PC-9 (cell line): ENCODE measurements at regions not wholly inside any gene's neighbourhood (a gene's known extent, or its start where the extent isn't known, plus 50 kb on each side); places are given as distances from the start of the nearest gene placed in this dataset.

ENCODE experiments used
- BruUV-seq: library from RNA; stranded (reverse); fragments of 400-500 nt; replicated peaks from 2 replicates; lab custom pipeline; 2021; lab: Mats Ljungman, UMichigan
- CTCF ChIA-PET: fragments of 300-600 bp; sonication (Branson Sonifier 250); formaldehyde crosslinking; loops from one replicate; lab custom pipeline; 2022; ENCODE audit warnings: antibody characterized with exemption; lab: Charles Lee
- POLR2A ChIA-PET: fragments of 300-600 bp; sonication (Branson Sonifier 250); formaldehyde crosslinking; loops from one replicate; lab custom pipeline; 2022; ENCODE audit warnings: antibody characterized with exemption; ENCODE audit not compliant: unreplicated experiment; lab: Charles Lee
- DNase-seq, 2 experiments: peaks; one replicate each; pipeline versions ENCODE4 v3.0.0 to v3.0.0-alpha.2; 2015 to 2022; ENCODE audit warnings: mixed read lengths in 1 of 2
- H2AFZ ChIP-seq: fragments of 200-600 bp; sonication (generic); 2 replicates; pipeline ENCODE4 v1.8.1; 2017; ENCODE audit warnings: antibody characterized with exemption
- H3F3A ChIP-seq: fragments of 200-600 bp; sonication (generic); 2 replicates; pipeline ENCODE4 v1.8.1; 2017; ENCODE audit warnings: antibody characterized with exemption, mild to moderate bottlenecking, low read depth; ENCODE audit not compliant: insufficient read depth
- H3K27ac ChIP-seq: fragments of 200-600 bp; sonication (generic); 2 replicates; pipeline ENCODE4 v1.6.1; 2016; ENCODE audit warnings: mixed run types
- H3K27me3 ChIP-seq: fragments of 200-600 bp; sonication (generic); 2 replicates; pipeline ENCODE4 v1.6.1; 2016; ENCODE audit warnings: low read depth, mixed run types; ENCODE audit not compliant: insufficient read depth
- H3K36me3 ChIP-seq: fragments of 200-600 bp; sonication (generic); 2 replicates; pipeline ENCODE4 v1.6.1; 2016; ENCODE audit warnings: low read depth, mixed run types
- H3K4me1 ChIP-seq: fragments of 200-600 bp; sonication (generic); replicated peaks from 2 replicates; pipeline ENCODE4 v1.6.1; 2016; ENCODE audit warnings: mixed run types; ENCODE audit not compliant: insufficient read depth
- H3K4me2 ChIP-seq: fragments of 200-600 bp; sonication (generic); 2 replicates; pipeline ENCODE4 v1.6.1; 2017; ENCODE audit warnings: mixed run types
- H3K4me3 ChIP-seq: fragments of 200-600 bp; sonication (generic); 2 replicates; pipeline ENCODE4 v1.6.1; 2016; ENCODE audit warnings: mixed run types
- H3K79me2 ChIP-seq: fragments of 200-600 bp; sonication (generic); 2 replicates; pipeline ENCODE4 v1.6.1; 2017; ENCODE audit warnings: low read depth, mixed run types
- H3K9me2 ChIP-seq: fragments of 200-600 bp; sonication (generic); 2 replicates; pipeline ENCODE4 v1.8.1; 2017; ENCODE audit warnings: mild to moderate bottlenecking; ENCODE audit not compliant: insufficient read depth
- H3K9me3 ChIP-seq: fragments of 200-600 bp; sonication (generic); 2 replicates; pipeline ENCODE4 v1.8.1; 2016; ENCODE audit warnings: low read depth; ENCODE audit not compliant: insufficient read depth
- H4K20me1 ChIP-seq: fragments of 200-600 bp; sonication (generic); 2 replicates; pipeline ENCODE4 v1.8.1; 2017; ENCODE audit not compliant: insufficient read depth
- EZH2 ChIP-seq: fragments of 200-600 bp; sonication (generic); IDR thresholded peaks from 2 replicates; pipeline ENCODE4 v1.8.0; 2017; ENCODE audit warnings: antibody characterized with exemption, low read depth
- intact Hi-C: fragments of 100-400 bp; cut with micrococcal nuclease; formaldehyde crosslinking; loops from one replicate; pipeline ENCODE4 v1.10.0; 2022; ENCODE audit not compliant: unreplicated experiment
- TF ChIP-seq, protein P1 (sequence below): fragments of 200-600 bp; sonication (generic); conservative IDR thresholded peaks from 2 replicates; pipeline ENCODE4 v1.6.1; 2017; ENCODE audit warnings: mixed run types, antibody characterized with exemption, mild to moderate bottlenecking, moderate library complexity

GRCh38 chr1:80113168-80114038 is 1106.9 kb upstream of the ADGRL4 start:
- Histone ChIP-seq H3K9me2 (no peaks in the 10 kb centered on the region), H3K27ac (no peak overlapping the region), H3K9me3 (0 out of 2 replicates have a peak, but pooled peaks cover 4% of the 10 kb centered on the region), H3K4me1 (no peaks in the 10 kb centered on the region), H3K79me2 (no peaks in the 10 kb centered on the region), H3K4me2 (no peak overlapping the region), H3K36me3 (no peaks in the 10 kb centered on the region), H3K27me3 (no peaks in the 10 kb centered on the region), H2AFZ (no peak overlapping the region), H3F3A (no peaks in the 10 kb centered on the region), H3K4me3 (no peak overlapping the region), H4K20me1 (no peaks in the 10 kb centered on the region)
- TF ChIP-seq, protein P1, sequence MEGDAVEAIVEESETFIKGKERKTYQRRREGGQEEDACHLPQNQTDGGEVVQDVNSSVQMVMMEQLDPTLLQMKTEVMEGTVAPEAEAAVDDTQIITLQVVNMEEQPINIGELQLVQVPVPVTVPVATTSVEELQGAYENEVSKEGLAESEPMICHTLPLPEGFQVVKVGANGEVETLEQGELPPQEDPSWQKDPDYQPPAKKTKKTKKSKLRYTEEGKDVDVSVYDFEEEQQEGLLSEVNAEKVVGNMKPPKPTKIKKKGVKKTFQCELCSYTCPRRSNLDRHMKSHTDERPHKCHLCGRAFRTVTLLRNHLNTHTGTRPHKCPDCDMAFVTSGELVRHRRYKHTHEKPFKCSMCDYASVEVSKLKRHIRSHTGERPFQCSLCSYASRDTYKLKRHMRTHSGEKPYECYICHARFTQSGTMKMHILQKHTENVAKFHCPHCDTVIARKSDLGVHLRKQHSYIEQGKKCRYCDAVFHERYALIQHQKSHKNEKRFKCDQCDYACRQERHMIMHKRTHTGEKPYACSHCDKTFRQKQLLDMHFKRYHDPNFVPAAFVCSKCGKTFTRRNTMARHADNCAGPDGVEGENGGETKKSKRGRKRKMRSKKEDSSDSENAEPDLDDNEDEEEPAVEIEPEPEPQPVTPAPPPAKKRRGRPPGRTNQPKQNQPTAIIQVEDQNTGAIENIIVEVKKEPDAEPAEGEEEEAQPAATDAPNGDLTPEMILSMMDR: no peak
- no peak for TF ChIP-seq EZH2
- ChIA-PET POLR2A (no interaction called here), CTCF (no interaction called here)
- no peak for DNase-seq
- BruUV-seq: no TSS peak
- intact Hi-C loops: no loop called here

GRCh38 chr1:80101159-80101558 is 1094.6 kb upstream of the ADGRL4 start:
- no peaks in the 10 kb centered on the region for H3K4me1 ChIP-seq
- no TSS peak for BruUV-seq
- H3K4me3 ChIP-seq: no peak overlapping the region
- H3K4me2 ChIP-seq: no peak overlapping the region
- no peaks in the 10 kb centered on the region for H3K36me3 ChIP-seq
- CTCF ChIA-PET: no interaction called here
- no peak for DNase-seq
- H3K27me3 ChIP-seq: no peaks in the 10 kb centered on the region
- TF ChIP-seq, protein P1: no peak
- no peak for TF ChIP-seq EZH2
- H3K9me3 ChIP-seq: peaks cover 3% of the 10 kb centered on the region; the same call in 1 of the 2 replicates
- no peaks in the 10 kb centered on the region for H4K20me1 ChIP-seq
- H2AFZ ChIP-seq: no peak overlapping the region
- no peak overlapping the region for H3K27ac ChIP-seq
- H3K9me2 ChIP-seq: no peaks in the 10 kb centered on the region; the same call in 1 of the 2 replicates
- H3K79me2 ChIP-seq: no peaks in the 10 kb centered on the region
- POLR2A ChIA-PET: no interaction called here
- H3F3A ChIP-seq: no peaks in the 10 kb centered on the region; the same call in 1 of the 2 replicates
- intact Hi-C loops: no loop called here

DNA sequence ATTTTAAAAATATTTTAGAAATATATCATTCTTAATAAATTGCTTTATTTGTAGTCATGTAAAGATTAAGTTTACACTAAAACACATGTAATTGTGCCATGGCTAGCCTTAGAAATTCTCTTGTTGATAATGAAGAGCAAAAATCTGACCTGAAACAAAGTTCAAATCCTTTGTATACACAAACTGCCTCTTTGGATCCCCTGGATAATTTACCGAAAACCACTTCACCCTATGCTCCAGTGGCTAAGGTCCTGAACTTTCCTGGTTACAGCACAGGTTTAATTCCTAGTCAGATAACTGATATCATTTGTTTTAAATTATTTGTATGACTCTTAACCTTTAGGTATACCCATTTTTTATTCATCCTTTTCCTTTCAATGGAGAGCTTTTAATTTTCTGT is 1093.2 kb upstream of the ADGRL4 start:
- H3K4me1 ChIP-seq: no peaks in the 10 kb centered on the region
- no peaks in the 10 kb centered on the region for H3K79me2 ChIP-seq
- H3K9me2 ChIP-seq: no peaks in the 10 kb centered on the region; the same call in 1 of the 2 replicates
- intact Hi-C loops: no loop called here
- no peak overlapping the region for H2AFZ ChIP-seq
- CTCF ChIA-PET: no interaction called here
- DNase-seq: no peak
- TF ChIP-seq EZH2: no peak
- TF ChIP-seq, protein P1: no peak
- H3F3A ChIP-seq: no peaks in the 10 kb centered on the region; the same call in 1 of the 2 replicates
- H3K4me2 ChIP-seq: no peak overlapping the region
- H4K20me1 ChIP-seq: no peaks in the 10 kb centered on the region
- no peaks in the 10 kb centered on the region for H3K27me3 ChIP-seq
- no peaks in the 10 kb centered on the region for H3K36me3 ChIP-seq
- POLR2A ChIA-PET: no interaction called here
- H3K27ac ChIP-seq: no peak overlapping the region
- H3K9me3 ChIP-seq: peaks cover 3% of the 10 kb centered on the region; the same call in 1 of the 2 replicates
- BruUV-seq: no TSS peak
- H3K4me3 ChIP-seq: no peak overlapping the region
